ENCODE measurements at regions not wholly inside any gene's neighbourhood (a gene's known extent, or its start where the extent isn't known, plus 50 kb on each side); places are given as distances from the start of the nearest gene placed in this dataset.

DNA sequence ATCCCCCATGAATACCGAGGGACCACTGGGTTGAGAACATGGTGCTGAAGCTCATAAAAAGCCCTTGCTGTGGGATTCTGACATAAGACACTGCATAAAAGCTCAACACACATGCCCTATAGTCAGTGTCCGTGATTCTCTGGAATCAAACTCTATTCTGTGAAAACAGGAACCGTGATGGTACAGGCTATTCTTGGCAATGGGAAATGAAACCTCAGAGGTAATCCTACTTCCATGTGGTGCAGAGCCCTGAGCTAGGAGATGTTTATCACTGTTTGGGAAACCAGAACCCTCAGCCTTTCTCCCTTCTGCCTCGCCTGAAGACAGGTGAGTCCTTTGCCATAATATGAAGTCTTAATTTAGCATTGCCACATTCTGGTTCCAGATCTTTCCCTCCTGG, 80.8 kb upstream of the PRSS1 start:
- no peak for DNase-seq (ENCODE audit: low read depth in 1 of 2, low spot score in 1 of 2)
- TF ChIP-seq, protein P1, sequence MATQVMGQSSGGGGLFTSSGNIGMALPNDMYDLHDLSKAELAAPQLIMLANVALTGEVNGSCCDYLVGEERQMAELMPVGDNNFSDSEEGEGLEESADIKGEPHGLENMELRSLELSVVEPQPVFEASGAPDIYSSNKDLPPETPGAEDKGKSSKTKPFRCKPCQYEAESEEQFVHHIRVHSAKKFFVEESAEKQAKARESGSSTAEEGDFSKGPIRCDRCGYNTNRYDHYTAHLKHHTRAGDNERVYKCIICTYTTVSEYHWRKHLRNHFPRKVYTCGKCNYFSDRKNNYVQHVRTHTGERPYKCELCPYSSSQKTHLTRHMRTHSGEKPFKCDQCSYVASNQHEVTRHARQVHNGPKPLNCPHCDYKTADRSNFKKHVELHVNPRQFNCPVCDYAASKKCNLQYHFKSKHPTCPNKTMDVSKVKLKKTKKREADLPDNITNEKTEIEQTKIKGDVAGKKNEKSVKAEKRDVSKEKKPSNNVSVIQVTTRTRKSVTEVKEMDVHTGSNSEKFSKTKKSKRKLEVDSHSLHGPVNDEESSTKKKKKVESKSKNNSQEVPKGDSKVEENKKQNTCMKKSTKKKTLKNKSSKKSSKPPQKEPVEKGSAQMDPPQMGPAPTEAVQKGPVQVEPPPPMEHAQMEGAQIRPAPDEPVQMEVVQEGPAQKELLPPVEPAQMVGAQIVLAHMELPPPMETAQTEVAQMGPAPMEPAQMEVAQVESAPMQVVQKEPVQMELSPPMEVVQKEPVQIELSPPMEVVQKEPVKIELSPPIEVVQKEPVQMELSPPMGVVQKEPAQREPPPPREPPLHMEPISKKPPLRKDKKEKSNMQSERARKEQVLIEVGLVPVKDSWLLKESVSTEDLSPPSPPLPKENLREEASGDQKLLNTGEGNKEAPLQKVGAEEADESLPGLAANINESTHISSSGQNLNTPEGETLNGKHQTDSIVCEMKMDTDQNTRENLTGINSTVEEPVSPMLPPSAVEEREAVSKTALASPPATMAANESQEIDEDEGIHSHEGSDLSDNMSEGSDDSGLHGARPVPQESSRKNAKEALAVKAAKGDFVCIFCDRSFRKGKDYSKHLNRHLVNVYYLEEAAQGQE (IDR thresholded peaks at IDR 0.05; ENCODE audit: insufficient replicate concordance, low read depth): no peak
- no peak for TF ChIP-seq POLR2AphosphoS5 (IDR thresholded peaks at IDR 0.05; ENCODE audit: low read depth)
- TF ChIP-seq SPI1 (IDR thresholded peaks at IDR 0.05; ENCODE audit: borderline replicate concordance, low read depth): no peak
- TF ChIP-seq, protein P2, sequence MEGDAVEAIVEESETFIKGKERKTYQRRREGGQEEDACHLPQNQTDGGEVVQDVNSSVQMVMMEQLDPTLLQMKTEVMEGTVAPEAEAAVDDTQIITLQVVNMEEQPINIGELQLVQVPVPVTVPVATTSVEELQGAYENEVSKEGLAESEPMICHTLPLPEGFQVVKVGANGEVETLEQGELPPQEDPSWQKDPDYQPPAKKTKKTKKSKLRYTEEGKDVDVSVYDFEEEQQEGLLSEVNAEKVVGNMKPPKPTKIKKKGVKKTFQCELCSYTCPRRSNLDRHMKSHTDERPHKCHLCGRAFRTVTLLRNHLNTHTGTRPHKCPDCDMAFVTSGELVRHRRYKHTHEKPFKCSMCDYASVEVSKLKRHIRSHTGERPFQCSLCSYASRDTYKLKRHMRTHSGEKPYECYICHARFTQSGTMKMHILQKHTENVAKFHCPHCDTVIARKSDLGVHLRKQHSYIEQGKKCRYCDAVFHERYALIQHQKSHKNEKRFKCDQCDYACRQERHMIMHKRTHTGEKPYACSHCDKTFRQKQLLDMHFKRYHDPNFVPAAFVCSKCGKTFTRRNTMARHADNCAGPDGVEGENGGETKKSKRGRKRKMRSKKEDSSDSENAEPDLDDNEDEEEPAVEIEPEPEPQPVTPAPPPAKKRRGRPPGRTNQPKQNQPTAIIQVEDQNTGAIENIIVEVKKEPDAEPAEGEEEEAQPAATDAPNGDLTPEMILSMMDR (IDR thresholded peaks at IDR 0.05; ENCODE audit: insufficient read depth, low read length): no peak
- TF ChIP-seq GABPA (IDR thresholded peaks at IDR 0.05; ENCODE audit: low read depth): no peak
- H3K4me3 ChIP-seq (replicated peaks; ENCODE audit: insufficient read depth, low read length): no peak overlapping the region
- H3K27ac ChIP-seq (replicated peaks): no peak overlapping the region
- no peaks in the 10 kb centered on the region for H3K27me3 ChIP-seq (ENCODE audit: insufficient read depth, poor library complexity, severe bottlenecking)

DNA sequence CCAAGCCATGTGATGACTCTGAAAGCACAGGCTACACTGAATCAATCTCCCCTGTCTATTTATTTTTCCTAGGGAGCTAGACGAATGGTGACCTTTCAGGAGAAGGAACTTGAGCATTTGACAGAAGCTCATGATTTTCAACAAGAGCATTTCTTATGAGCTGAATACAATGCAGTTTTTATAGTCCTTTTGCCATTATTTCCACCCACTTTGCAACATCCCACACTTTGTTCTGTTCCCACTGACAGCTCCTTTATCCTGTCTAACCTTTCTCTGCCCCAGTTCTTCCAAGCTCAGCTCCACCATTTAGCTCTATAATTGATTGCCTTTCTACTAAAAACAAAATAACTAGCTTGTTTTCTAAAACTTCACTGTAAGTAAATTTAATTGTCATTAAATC, 91.9 kb upstream of the PRSS1 start:
- TF ChIP-seq, protein P1 (IDR thresholded peaks at IDR 0.05; ENCODE audit: insufficient replicate concordance, low read depth): no peak
- TF ChIP-seq POLR2AphosphoS5 (IDR thresholded peaks at IDR 0.05; ENCODE audit: low read depth) (no peak), GABPA (IDR thresholded peaks at IDR 0.05; ENCODE audit: low read depth) (no peak), SPI1 (IDR thresholded peaks at IDR 0.05; ENCODE audit: borderline replicate concordance, low read depth) (no peak)
- TF ChIP-seq, protein P2 (IDR thresholded peaks at IDR 0.05; ENCODE audit: insufficient read depth, low read length): no peak
- peaks cover 6% of the 10 kb centered on the region for H3K27me3 ChIP-seq (ENCODE audit: insufficient read depth, poor library complexity, severe bottlenecking)
- no peak overlapping the region for H3K27ac ChIP-seq (replicated peaks)
- no peak for DNase-seq (ENCODE audit: low read depth in 1 of 2, low spot score in 1 of 2)
- H3K4me3 ChIP-seq (replicated peaks; ENCODE audit: insufficient read depth, low read length): no peak overlapping the region

DNA sequence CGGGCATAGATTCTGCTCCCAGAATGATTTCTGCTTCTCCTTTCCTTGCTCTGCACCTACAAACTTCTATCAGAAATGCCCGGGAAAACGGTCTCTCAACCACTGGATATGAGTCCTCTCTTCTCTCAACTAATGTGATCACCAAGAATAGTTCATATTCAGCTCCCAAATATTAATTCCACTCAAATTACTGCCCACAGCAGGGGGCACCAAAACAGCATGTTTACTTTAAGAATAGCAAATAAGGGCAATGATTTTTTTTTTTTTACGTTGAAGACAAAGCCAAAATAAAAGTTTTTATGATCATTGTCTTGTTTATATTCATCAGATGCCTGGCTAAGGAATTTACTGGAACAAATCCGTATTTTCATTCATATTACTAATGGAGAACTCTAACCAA, 94.9 kb upstream of the PRSS1 start:
- Histone ChIP-seq H3K4me3 (replicated peaks; ENCODE audit: insufficient read depth, low read length) (no peak overlapping the region), H3K27ac (replicated peaks) (no peak overlapping the region), H3K27me3 (ENCODE audit: insufficient read depth, poor library complexity, severe bottlenecking) (peaks cover 6% of the 10 kb centered on the region)
- TF ChIP-seq, protein P1 (IDR thresholded peaks at IDR 0.05; ENCODE audit: insufficient replicate concordance, low read depth): no peak
- TF ChIP-seq, protein P2 (IDR thresholded peaks at IDR 0.05; ENCODE audit: insufficient read depth, low read length): no peak
- no peak for TF ChIP-seq POLR2AphosphoS5 (IDR thresholded peaks at IDR 0.05; ENCODE audit: low read depth)
- TF ChIP-seq GABPA (IDR thresholded peaks at IDR 0.05; ENCODE audit: low read depth): no peak
- TF ChIP-seq SPI1 (IDR thresholded peaks at IDR 0.05; ENCODE audit: borderline replicate concordance, low read depth): no peak
- no peak for DNase-seq (ENCODE audit: low read depth in 1 of 2, low spot score in 1 of 2)
